ENCODE measurements at regions not wholly inside any gene's neighbourhood (a gene's known extent, or its start where the extent isn't known, plus 50 kb on each side); places are given as distances from the start of the nearest gene placed in this dataset.
"Not testable (repeated sequence)": the region's sequence is repeated elsewhere in the genome, so short reads cannot be mapped to it uniquely, and the experiment has no call there.

DNA sequence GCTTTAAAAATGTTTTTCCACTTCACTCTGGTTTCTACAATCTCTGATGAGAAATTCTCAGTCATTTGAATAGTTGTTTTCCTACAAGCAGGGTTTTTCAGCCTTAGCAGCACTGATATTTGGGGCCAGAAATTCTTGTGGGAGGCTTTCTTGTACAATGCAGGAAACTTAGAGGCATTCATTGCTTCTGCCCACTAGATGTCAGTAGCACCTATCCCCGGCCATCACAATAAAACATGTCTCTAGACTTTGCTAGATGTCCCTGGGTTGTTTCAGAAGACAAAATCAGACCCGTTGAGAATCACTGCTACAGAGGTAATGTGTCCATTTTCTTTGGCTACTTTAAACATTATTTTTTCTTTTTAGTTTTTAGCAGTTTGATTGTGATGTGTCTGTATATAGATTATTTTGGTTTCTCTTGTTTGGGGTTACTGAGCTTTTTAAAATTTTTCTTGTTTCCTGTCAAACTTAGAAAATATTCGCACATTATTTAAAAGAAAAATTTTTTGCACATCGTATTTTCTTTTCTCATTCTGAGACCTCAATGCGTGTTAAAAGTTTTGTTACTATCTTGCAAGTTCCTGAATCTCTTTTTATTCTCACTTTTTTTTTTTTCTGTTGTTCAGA, 60.8 kb upstream of the CCDC179 start:
- DNase-seq, result peak; percentile 48

DNA sequence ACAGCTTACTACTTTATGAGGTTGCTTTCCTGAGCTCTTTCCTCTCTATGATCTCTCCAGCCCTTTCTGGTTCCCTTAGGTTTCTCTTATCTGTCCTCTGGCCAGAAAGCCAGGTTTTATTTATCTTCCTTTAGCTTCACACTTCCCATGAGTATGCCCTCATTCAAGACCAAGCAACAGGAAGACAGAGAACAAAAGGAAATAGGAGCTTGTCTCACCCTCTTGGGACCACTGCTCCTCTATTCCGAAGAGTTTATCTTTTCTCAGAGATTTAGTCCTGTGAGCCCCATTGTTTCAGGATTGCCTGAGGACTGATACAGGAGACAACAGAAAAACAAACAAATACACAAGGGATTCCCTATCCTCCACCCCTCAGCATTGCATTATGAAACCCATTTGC, 62.4 kb upstream of the CCDC179 start:
- DNase-seq, result no peak

DNA sequence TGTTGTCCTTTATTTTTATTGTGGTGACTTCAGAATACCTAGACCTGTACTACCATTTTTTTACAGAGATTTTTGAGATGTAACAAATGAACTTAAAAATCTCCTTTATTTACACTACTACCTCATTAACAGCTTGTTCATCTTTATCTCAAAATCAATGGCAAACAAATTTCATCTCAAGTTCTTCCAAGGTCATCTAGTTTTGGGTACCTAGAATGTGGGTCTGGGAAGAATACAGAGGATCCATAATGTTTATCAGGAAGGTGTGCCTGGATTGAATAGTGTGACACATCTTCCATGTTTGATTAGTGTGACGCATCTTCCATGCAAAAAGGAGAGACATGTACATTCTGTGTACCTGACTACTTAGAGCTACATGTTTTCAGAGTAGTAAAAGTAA, 63.3 kb upstream of the CCDC179 start:
- no peak for DNase-seq

DNA sequence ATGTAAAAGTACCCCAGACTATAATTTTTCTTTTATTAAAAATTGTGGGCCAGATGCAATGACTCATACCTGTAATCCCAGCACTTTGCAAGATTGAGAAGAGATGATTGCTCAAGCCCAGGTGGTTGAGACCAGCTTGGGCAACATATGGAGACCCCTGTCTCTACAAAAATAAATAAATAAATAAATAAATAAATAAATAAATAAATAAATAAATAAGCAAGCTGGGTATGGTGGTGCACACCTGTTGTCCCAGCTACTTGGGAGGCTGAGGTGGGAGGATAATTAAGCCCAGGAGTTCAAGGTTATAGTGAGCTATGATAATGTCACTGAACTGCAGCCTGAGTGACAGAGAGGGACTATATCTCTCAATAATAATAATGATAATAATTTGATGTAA, 66.1 kb upstream of the CCDC179 start:
- DNase-seq, result no peak

DNA sequence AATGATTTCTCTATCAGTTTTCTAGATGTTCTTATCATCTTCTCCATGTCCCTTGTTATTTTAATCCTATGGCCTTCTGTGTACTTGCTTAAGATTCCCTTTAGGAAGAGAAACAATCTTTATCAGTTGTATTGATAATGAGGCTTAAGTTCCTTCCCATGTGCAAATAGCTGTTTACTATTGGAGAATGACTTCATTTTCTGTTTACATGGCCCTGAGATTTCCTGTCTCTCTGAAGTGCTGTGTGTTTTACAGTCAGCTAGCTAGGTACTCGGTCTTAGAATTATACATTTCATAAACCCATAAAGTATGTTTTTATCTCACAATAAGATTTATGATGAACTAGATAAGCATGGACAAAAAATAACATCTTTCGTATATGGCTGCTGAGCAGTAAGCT, 67.5 kb upstream of the CCDC179 start:
- DNase-seq, result no peak

DNA sequence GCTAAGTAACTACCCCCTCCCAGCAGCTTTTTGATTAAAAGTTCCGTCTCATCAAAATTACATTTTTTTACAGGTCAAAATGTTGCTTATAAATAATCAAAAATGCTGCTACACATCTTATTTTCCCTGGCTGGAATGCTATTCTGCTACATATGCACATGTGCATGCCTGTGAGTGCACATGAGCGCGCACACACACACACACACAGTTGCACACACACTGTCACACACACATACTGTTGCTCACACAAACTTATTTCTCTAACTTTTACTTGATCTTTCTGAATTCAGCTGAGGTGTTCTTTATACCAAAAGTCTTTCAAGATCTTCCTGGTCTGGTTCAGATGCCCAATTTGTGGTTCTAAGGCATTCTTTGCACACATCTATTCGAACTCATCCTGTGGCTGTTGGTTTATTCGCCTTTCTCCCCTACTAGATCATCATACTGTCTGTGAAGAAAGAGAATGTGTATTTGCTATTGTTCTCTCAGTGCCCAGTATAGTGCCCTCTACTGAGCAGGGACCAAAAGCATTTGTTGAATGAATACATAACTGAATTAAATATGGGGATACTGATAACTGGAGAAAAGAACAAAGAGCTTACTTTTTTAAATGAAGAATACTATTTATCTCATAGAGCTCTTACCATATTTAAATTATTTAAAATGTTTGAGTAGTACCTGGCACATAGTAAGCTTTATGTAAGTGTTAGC, 68.1 kb upstream of the CCDC179 start:
- no peak for DNase-seq

DNA sequence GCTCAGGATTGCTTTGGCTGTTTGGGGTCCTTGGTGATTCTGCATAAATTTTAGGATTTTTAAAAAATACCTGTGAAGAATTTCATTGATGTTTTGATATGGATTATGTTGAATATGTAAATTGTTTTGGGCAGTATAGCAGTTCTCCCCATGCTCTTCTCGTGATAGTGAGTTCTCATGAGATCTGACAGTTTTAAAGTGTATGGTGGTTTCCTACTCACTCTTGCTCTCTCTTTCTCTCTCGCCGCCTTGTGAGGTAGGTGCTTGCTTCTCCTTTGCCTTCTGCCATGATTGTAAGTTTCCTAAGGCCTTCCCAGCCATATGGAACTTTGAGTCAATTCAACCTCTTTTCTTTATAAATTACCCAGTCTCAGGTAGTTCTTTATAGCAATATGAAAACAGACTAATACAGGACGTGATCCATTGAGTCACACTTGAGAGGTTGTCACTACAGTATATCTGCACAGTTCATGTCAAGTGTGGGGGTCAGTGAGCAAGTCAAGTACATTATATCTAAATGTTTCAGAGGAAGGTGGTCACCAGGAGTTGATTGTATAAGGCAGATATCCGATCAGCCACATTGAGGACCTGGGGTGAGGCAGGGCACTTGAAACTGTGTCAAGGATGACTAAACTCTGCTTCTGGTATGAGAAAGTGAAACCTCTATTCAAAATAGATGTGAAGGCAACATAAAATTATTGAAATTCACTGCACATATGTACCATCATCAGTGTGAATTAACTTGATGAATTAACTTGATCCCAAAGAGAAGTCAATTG, 70.7 kb upstream of the CCDC179 start:
- no peak for DNase-seq

DNA sequence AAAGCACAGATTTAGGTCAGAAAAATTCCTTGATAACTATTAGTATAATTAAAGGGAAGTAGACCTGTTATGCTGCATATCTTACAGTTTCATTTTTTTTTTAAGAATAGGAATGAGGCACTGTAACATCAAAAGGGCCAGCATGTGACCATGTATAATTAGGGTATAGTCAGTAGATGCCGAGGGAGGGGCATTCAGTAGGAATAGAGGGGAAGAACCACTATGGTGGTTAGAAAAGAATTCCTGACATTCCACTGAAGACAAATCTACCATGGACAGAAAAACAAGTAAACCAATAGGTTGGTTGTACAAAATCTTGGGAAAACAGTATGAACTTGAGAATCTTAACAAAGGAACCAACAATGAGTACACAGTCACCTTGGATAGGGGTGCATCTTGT, 78.4 kb upstream of the CCDC179 start:
- no peak for DNase-seq

DNA sequence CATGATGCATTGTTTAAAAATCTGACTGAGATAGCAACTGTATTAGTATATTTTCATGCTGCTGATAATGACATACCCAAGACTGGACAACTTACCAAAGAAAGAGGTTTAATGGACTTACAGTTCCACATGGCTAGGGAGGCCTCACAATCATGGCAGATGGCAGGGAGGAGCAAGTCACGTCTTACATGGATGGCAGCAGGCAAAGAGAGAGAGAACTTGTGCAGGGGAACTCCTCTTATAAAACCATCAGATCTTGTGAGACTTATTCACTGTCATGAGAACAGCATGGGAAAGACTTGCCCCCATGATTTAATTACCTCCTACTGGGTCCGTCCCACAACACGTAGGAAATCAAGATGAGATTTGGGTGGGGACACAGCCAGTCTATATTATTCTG, 81.3 kb upstream of the CCDC179 start:
- DNase-seq, result not testable (repeated sequence)

DNA sequence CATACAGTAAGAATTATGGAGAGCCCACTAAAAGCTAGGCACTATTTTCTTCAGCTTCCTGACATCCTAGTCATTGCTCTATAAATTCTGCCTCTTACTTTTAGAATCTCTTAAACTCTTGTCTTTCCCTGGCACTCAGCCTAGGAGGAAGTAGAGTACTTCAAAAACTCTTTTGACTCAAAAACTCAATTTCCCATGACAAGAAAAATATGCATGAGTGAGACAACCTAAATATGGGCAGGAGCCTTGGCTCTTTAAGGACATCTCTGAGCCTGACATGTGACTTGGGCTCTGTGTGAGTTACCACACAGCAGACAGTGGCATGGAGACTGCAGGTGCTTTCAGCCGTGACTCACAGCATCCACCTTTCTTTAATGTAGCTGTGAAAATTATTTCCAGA, 97.5 kb upstream of the CCDC179 start:
- DNase-seq, result no peak

DNA sequence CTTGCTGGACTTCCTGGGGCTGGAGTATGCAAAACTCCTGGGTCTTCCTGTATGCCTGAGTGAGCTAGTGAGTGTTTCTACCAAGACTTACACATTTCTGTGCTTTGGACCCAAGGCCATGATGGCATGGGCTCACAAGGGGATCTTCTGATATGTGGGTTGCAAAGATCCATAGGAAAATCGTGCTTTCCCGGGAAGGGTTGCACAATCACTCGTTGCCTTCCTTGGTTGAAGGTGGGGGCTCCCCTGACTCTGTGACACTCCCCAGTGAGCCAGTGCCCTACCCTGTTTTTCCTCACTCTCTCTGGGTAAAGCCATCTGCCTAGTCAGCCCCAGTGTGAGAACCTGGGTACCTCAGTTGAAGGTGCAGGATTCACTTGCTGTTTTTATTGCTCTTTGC, 114.0 kb upstream of the CCDC179 start:
- no peak for DNase-seq

DNA sequence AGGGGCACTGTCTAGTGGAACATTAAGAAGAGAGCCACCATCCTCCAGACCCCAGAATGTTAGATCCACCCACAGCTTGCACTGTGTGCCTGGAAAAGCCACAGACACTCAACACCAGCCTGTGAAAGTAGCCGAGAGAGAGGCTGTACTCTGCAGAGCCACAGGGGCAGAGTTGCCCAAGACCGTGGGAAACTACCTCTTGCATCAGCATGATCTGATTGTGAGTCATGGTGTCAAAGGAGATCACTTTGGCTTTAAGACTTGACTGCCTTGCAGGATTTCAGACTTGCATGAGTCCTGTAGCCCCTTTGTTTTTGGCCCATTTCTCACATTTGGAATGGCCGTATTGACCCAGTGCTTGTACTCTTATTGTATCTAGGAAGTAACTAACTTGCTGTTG, 115.9 kb upstream of the CCDC179 start:
- no peak for DNase-seq

DNA sequence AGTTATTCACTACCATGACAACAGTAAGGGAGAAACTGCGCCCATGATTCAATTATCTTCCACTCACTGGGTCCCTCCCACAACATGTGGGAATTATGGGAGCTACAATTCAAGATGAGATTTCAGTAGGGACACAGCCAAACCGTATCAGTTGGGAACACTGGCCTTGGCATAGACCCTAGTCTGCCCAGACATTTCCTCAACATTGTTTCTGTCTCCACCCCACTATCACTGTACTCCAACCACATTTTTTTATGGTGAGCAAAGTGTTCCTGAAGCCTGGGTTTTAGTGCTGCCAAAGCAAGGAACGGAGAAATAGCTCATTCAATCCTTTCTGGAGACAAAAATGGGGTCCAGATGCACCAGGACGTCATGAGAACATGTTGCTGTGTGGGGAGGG, 122.6 kb upstream of the CCDC179 start:
- no peak for DNase-seq

DNA sequence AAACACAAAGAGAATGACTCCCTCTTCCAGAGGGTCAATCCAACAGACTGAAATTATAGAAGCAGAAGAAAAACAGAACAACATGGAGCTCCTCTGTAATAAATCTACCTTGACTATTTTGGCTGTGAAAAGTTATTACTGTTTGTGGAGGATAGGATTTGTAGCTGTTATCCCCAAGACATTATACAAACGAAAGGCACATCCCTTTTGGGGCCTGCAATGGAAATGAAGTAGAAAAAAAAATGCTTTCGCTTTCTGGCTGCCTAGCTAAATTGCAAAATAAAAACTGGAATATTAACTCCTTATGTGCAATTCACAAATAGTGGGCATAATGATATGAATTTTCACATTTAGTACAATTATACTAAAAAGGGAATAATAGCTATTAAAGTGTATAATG, 123.8 kb upstream of the CCDC179 start:
- no peak for DNase-seq

DNA sequence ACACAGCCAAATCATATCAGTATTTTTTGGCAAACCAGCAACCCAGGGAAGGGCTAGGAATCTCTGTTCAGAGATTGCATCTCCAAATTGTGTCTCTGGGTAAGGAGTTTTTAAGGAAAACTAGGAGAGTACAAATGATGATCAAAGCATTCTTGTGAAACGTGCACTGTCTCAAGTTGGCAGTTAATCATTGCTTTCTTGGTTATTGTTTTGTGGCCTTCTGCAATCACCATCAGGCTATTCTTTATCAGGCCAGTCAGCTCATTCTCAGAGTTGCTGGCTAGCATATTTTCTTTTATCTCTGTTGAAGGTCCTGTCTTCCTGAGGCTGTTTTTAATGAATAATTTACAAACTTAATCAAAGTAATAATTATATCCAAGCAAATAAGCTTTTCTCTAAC, 129.1 kb upstream of the CCDC179 start:
- DNase-seq, result no peak

DNA sequence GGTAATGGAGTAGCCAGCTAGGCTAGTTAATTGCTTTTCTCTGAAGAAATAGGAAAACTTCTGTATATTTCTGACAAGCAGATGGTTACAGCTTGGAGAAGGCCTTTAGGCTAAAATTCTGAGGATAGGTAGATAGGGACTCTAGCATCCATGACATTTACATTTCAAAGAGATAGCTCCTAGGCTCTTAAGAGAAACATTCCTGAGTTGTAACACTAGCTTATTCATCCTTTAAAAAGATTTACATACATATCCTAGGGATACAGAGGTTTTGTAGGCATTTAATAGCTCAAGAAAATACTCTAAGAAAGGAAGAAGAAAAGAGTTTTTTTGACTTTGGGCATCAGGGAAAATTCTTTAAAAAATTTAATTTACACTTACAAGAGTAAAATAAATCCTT, 130.9 kb upstream of the CCDC179 start:
- DNase-seq, result no peak

DNA sequence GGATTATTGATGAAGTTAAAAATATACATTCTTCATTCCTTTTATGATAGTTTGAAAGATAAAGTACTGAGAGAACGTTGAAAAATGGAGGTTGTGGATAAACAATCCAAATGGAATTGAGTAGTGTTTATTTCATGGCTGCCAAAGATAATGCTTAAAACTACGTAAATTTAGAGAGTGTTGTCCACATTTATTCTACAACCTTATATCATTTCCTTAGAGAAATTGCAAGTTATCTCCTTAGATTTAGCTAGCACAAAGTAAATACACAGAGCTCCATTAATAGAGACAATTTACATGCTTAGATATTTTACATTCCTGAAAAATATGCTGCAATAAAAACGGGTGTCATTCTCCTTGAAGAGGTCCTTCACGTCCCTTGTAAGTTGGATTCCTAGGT, 146.5 kb upstream of the CCDC179 start:
- no peak for DNase-seq

DNA sequence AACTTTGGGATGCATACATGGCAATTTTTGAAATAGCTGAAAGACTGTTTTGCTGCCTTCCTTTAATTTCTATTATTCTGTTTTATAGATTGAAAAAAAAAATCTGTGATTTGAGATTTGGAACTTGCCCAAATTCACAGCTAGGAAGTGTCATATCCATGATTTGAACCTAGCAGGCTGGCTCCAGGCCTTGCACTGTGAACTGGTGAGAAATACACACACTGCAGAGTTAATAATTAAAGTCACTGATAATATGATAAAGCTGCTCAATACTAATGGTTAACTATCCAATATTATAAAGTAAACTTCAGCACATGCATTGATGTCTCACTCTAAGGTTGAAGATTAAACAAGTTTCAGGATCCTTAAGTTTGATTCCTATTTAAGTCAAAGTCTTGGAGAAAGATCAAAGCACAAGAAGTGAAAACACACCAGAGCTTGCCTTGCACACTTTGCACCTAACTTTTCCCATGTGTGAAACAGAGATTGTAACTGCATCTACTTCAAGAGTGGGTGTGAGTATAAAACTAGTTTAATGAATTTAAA, 150.6 kb upstream of the CCDC179 start:
- DNase-seq, result no peak

DNA sequence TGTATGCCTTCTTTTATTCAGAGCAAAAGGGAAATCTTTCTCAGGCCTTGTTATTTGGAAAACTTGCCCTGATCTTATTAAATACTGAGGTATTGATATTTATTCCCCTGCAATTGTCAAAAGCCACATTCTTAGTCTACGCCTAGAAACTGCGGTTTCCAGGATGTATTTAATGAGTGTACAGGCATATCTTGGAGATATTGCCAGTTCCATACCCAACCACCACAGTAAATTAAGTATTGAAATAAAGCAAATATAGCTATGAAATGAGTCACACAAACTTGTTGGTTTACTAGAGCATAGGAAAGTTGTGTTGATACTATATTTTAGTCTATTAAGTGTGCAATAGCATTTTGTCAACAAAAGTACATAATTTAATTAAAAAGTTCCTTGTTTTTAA, 152.7 kb upstream of the CCDC179 start:
- DNase-seq, result no peak

DNA sequence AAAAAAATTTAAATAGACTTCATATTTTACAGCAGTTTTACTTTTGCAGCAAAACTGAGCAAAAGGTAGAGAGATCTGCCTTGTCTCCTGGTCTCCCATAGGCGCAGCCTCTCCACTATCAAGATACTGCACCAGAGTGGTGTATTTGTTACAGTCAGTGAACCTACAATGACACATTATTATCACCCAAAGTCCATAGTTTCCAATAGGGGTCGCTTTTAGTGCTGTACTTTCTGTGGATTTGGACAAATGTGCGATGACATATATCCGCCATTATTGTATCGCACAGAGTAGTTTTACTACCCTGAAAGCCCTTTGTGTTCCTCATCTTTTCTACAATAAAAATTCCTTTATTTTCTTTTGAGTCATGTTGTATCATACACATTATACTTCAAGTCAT, 153.2 kb upstream of the CCDC179 start:
- DNase-seq, result no peak

DNA sequence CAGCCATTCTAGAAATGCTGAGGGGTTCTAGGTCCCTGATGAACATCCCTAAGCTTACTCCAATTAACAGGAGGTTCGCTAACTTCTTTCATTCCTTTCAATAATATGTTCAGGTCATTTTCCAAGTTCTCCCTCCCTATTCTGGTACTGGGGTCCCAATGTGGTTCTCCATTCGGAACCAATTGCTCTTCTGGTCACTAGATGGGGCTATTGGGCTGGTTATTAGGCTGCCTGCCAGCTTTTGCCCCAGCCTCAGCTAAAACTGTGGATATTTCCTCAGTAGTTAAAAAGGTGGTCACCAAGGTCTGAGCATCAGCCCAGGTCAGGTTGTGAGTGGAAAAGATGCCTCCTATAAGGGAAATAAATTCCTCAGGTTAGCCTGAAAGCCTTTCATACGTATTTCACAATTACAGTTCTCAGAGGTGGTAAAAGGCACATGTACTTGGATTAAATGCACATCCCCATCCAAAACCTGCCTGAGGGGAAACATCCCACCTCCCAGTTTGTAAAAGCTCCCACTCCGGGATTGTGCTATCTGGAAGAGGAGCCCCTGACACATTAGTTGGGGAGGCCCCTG, 161.1 kb upstream of the CCDC179 start:
- DNase-seq, result no peak

DNA sequence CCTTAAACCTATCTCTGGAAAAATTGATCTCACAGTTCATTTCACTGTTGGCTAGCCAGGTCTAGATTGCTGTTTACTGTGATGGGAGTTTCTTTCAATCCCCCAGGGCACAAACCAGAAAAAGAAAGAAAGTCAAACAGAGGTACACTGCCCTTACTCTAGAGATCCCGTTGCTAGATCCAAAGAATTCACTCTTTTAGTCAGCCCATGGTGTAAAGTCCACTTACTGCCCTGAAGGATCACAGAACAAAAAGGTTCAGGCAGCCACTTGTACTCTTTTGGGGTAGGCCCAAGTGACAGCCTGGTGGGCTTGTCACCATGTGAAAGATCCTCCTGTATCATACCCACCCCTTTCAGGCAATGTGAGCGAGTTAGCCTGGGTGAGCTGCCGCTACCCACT, 162.6 kb upstream of the CCDC179 start:
- DNase-seq, result no peak

DNA sequence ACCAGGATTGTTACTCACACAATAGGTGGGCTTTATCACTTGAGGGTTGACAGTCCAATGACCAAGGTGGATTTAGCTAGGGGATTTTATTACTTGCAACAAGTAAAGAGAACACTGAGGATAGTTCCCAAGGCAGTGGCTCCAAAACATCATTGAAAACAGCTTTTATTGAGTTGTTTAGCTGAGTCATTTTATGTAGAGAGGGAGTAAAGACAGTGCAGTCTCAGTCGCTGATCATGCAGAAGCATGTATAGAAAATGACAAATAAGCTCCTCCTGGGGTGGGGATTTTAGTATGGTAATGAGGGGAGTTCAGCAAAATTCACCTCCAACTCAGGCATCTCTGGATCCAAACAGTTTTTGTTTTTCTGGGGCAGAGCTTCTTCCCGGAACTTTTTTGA, 163.0 kb upstream of the CCDC179 start:
- no peak for DNase-seq
